Parathyroid adenoma (tissue), 2 donors: ENCODE measurements at regions not wholly inside any gene's neighbourhood (a gene's known extent, or its start where the extent isn't known, plus 50 kb on each side); places are given as distances from the start of the nearest gene placed in this dataset.

ENCODE experiments used
- H2AFZ ChIP-seq: fragments of 300-600 bp; sonication (generic); one replicate; pipeline ENCODE4 v1.7.0; 2017; ENCODE audit warnings: antibody characterized with exemption, mild to moderate bottlenecking
- H3K27ac ChIP-seq: fragments of 300-600 bp; sonication (generic); one replicate; pipeline ENCODE4 v1.7.0; 2017
- H3K27me3 ChIP-seq: fragments of 300-600 bp; sonication (generic); one replicate; pipeline ENCODE4 v1.7.0; 2017; ENCODE audit warnings: low read length; ENCODE audit not compliant: control insufficient read depth, insufficient read depth
- H3K36me3 ChIP-seq: fragments of 300-600 bp; sonication (generic); one replicate; pipeline ENCODE4 v1.7.0; 2017; ENCODE audit warnings: low read length; ENCODE audit not compliant: control insufficient read depth, insufficient read depth
- H3K4me1 ChIP-seq: fragments of 300-600 bp; sonication (generic); one replicate; pipeline ENCODE4 v1.7.0; 2017; ENCODE audit warnings: control low read depth
- H3K4me2 ChIP-seq: fragments of 300-600 bp; sonication (generic); one replicate; pipeline ENCODE4 v1.7.0; 2017; ENCODE audit warnings: low read length
- H3K4me3 ChIP-seq: fragments of 300-600 bp; sonication (generic); one replicate; pipeline ENCODE4 v1.7.0; 2017; ENCODE audit warnings: low read depth, low read length
- H3K79me2 ChIP-seq: fragments of 300-600 bp; sonication (generic); one replicate; pipeline ENCODE4 v1.7.0; 2017; ENCODE audit warnings: control low read depth
- H3K9ac ChIP-seq: fragments of 300-600 bp; sonication (generic); one replicate; pipeline ENCODE4 v1.7.0; 2017; ENCODE audit warnings: mild to moderate bottlenecking
- H3K9me3 ChIP-seq: fragments of 300-600 bp; sonication (generic); one replicate; pipeline ENCODE4 v1.7.0; 2017; ENCODE audit warnings: low read length; ENCODE audit not compliant: control insufficient read depth
- TF ChIP-seq, protein P1 (sequence below): fragments of 300-600 bp; sonication (generic); IDR thresholded peaks from one replicate; pipeline ENCODE4 v1.7.0; 2017; ENCODE audit warnings: antibody characterized with exemption, mild to moderate bottlenecking
- donor health status: primary hyperparathyroidism.

DNA sequence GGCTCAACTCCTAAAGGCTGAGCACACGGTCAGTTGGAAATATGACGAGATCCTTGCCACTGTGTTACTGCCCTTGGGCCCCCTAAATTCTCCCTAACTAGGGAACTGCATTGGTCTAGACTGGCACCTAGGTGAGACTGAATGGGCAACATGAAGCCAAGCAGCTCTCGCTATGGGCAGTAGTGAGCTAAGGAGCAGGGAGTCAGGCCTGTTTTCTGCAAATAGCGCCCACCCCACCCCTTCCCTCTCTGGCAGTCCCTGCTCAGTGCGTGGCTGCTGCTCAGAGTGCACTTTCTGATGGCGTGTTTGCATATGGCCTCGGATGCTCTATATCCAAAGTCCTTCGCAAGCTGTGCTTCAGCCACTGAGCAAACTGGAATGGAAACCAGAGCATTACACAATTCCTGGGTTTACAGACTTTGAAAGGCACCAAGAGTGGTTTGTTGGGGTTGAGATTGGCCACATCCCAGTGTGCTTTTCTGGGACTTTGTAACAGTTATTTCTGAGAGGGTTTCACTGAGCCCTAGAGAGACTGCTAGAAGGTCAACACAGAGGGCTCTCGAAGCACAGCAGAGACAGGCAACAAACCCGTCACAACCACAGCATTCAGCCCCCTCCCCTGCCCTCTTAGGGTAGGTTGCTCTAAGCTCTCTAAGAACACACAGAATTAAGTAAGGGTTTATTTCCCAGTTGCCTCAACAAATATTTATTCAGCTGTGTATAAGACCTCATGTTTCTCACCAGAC lies 419.9 kb downstream of the STK39 start:
- TF ChIP-seq, protein P1, sequence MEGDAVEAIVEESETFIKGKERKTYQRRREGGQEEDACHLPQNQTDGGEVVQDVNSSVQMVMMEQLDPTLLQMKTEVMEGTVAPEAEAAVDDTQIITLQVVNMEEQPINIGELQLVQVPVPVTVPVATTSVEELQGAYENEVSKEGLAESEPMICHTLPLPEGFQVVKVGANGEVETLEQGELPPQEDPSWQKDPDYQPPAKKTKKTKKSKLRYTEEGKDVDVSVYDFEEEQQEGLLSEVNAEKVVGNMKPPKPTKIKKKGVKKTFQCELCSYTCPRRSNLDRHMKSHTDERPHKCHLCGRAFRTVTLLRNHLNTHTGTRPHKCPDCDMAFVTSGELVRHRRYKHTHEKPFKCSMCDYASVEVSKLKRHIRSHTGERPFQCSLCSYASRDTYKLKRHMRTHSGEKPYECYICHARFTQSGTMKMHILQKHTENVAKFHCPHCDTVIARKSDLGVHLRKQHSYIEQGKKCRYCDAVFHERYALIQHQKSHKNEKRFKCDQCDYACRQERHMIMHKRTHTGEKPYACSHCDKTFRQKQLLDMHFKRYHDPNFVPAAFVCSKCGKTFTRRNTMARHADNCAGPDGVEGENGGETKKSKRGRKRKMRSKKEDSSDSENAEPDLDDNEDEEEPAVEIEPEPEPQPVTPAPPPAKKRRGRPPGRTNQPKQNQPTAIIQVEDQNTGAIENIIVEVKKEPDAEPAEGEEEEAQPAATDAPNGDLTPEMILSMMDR, result no peak
- Histone ChIP-seq H3K9me3 (no peaks in the 10 kb centered on the region), H3K9ac (no peak overlapping the region), H2AFZ (no peak overlapping the region), H3K27ac (no peak overlapping the region), H3K4me3 (no peak overlapping the region), H3K27me3 (no peaks in the 10 kb centered on the region), H3K36me3 (no peaks in the 10 kb centered on the region), H3K79me2 (no peaks in the 10 kb centered on the region), H3K4me1 (no peaks in the 10 kb centered on the region), H3K4me2 (no peak overlapping the region)

DNA sequence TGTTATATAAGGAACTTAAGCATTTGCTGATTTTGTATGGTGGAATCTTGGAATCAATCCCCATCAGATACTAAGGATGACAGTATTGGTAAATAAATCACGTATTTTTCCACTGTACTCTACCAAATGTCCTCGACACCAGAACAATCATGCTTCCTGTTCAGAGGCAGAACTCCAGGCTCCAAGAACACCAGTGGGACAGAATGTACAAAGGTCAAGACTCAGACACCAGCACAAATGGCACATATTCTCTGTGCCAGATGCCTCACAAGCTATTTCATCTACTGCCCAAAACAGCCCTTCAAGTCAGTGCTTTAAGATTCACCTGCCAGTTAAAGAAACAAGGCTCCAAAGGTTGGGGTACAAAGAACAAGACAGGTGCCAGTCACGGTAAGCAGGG lies 420.5 kb downstream of the STK39 start:
- Histone ChIP-seq H3K27me3 (no peaks in the 10 kb centered on the region), H2AFZ (no peak overlapping the region), H3K36me3 (no peaks in the 10 kb centered on the region), H3K4me3 (no peak overlapping the region), H3K9ac (no peak overlapping the region), H3K79me2 (no peaks in the 10 kb centered on the region), H3K27ac (no peak overlapping the region), H3K9me3 (no peaks in the 10 kb centered on the region), H3K4me2 (no peak overlapping the region), H3K4me1 (no peaks in the 10 kb centered on the region)
- TF ChIP-seq, protein P1, result no peak

DNA sequence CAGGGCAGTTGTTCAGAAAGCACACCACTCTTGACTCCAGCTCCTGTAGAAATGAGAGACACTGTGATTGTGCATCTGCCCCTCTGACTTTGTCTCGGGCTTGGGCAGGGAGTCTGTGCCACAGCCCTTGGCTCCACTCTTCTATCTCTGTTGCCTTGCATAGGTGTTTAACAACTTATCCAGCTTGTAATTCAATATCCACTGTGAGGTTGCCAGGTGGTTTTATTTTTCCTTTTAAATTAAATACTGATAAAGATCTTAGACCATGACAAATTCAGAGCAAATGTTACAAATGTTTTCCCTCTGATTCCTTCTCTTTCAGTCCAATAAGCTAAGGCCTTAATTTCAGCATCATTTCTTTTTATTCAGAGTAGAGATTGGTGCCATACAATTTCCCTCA lies 421.7 kb downstream of the STK39 start:
- Histone ChIP-seq H3K9ac (no peak overlapping the region), H3K4me1 (no peaks in the 10 kb centered on the region), H2AFZ (no peak overlapping the region), H3K9me3 (no peaks in the 10 kb centered on the region), H3K4me3 (no peak overlapping the region), H3K36me3 (no peaks in the 10 kb centered on the region), H3K4me2 (no peak overlapping the region), H3K79me2 (no peaks in the 10 kb centered on the region), H3K27ac (no peak overlapping the region), H3K27me3 (no peaks in the 10 kb centered on the region)
- TF ChIP-seq, protein P1, result no peak

DNA sequence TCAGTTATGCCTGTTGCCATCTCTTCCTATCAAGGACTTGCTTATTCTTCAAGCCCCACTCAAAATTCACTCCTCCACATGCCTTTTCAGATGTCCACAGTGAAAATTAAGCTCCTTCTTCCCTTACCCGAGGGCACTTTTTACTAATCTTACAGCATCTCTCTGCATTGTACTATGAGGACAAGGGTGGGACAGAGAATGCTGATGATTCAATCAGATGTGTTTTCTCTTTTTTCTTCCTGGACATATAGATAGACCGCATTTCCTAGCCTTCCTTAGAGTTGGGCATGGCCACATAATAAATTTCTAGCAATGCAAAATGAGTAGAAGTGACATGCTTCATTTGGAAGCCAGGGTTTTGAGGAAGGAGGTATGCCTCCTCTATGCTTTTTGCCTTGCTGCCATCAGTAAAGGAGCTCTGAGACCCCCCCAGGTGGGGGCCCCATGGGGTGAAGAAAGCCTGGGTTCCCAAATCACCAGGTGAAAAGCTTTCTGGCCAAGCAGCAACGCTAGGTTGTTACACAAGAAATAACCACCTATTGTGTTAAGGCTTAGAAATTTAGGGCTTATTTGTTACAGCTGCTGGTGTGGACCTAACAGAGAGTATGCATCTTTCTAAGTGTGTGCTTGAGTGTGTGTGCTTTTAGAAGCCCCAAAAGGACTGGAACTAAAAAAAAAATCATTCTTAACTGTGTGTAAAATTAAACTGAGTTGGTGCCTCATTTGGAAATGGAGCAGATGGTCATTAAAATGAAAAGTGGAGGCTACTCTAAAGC lies 424.5 kb downstream of the STK39 start:
- no peak overlapping the region for H3K27ac ChIP-seq
- no peak overlapping the region for H3K4me3 ChIP-seq
- no peaks in the 10 kb centered on the region for H3K4me1 ChIP-seq
- no peaks in the 10 kb centered on the region for H3K79me2 ChIP-seq
- H3K4me2 ChIP-seq, result no peak overlapping the region
- H3K9ac ChIP-seq, result no peak overlapping the region
- TF ChIP-seq, protein P1, result no peak
- H3K27me3 ChIP-seq, result no peaks in the 10 kb centered on the region
- no peak overlapping the region for H2AFZ ChIP-seq
- no peaks in the 10 kb centered on the region for H3K36me3 ChIP-seq
- H3K9me3 ChIP-seq, result no peaks in the 10 kb centered on the region
